GM12891 (cell line): ENCODE measurements at regions not wholly inside any gene's neighbourhood (a gene's known extent, or its start where the extent isn't known, plus 50 kb on each side); places are given as distances from the start of the nearest gene placed in this dataset.

Experiments
- PAX5 ChIP-seq: IDR thresholded peaks from 2 replicates; pipeline ENCODE4 v1.6.1; 2011; ENCODE audit warnings: low read length, moderate library complexity, mild to moderate bottlenecking; ENCODE audit not compliant: insufficient read depth, severe bottlenecking
- POLR2A ChIP-seq: IDR thresholded peaks from 2 replicates; pipeline ENCODE4 v1.6.1; 2011; ENCODE audit warnings: low read depth, low read length, control low read depth
- POLR2AphosphoS5 ChIP-seq: IDR thresholded peaks from 2 replicates; pipeline ENCODE4 v1.6.1; 2011; ENCODE audit warnings: low read depth, low read length, control low read depth
- POU2F2 ChIP-seq: IDR thresholded peaks from 2 replicates; pipeline ENCODE4 v1.6.1; 2011; ENCODE audit warnings: low read depth, mild to moderate bottlenecking, control low read depth, low read length, moderate library complexity
- SPI1 ChIP-seq: IDR thresholded peaks from 2 replicates; pipeline ENCODE4 v1.6.1; 2011; ENCODE audit warnings: low read depth, low read length, control low read depth
- TAF1 ChIP-seq: IDR thresholded peaks from 2 replicates; pipeline ENCODE4 v1.6.1; 2011; ENCODE audit warnings: low read depth, low read length, control low read depth

- TF ChIP-seq POLR2AphosphoS5 (no peak), TAF1 (no peak), POLR2A (no peak), SPI1 (no peak), PAX5 (no peak), POU2F2 (no peak)
Observed at GRCh38 chr7:24403557-24403956, 119.6 kb downstream of the NPY start.
